WERI-Rb-1 (cell line): ENCODE measurements at regions not wholly inside any gene's neighbourhood (a gene's known extent, or its start where the extent isn't known, plus 50 kb on each side); places are given as distances from the start of the nearest gene placed in this dataset.

Experiments
- DNase-seq: peaks from one replicate; pipeline ENCODE4 v3.0.0-alpha.2; 2020
- H3K27ac ChIP-seq: fragments of 250-450 bp; sonication (Bioruptor Pico); 2 replicates; pipeline ENCODE4 v1.5.1; 2020; ENCODE audit warnings: mild to moderate bottlenecking, moderate library complexity
- H3K27me3 ChIP-seq: fragments of 250-450 bp; sonication (Bioruptor Pico); 2 replicates; pipeline ENCODE4 v1.5.1; 2021; ENCODE audit warnings: mild to moderate bottlenecking, low read depth, moderate library complexity; ENCODE audit not compliant: insufficient read depth, severe bottlenecking
- H3K36me3 ChIP-seq: fragments of 250-450 bp; sonication (Bioruptor Pico); 2 replicates; pipeline ENCODE4 v1.5.1; 2020; ENCODE audit warnings: mild to moderate bottlenecking, moderate library complexity
- H3K4me3 ChIP-seq: 2 replicates; pipeline ENCODE4 v1.5.1; 2011; ENCODE audit warnings: low read depth, mild to moderate bottlenecking, control low read depth, low read length
- H3K9me3 ChIP-seq: fragments of 250-450 bp; sonication (Bioruptor Pico); 2 replicates; pipeline ENCODE4 v1.5.1; 2021; ENCODE audit warnings: mild to moderate bottlenecking, moderate library complexity; ENCODE audit not compliant: severe bottlenecking
- TF ChIP-seq, protein P1 (sequence below): IDR thresholded peaks from 2 replicates; pipeline ENCODE4 v1.5.1; 2011; ENCODE audit warnings: low read depth, mild to moderate bottlenecking, control low read depth, inconsistent platforms, low read length

DNA sequence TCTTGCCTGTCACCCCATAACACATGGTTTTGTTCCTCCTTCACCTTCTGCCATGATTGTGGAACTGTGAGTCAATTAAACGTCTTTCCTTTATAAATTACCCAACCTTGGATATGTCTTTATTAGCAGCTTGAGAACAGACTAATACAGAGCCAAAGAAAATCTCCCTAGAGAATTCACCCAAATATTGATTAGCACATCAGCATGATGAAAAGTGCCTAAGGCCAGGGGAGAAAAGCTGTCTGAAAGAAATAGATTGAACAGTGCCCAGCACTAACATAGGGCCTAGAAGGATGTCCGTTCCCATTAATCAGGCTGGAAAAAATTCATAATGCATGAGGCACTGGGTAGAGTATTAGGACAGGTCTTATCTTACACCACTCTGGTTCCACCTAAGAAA is 111.9 kb upstream of the CALN1 start:
- Histone ChIP-seq H3K4me3 (no peak overlapping the region), H3K9me3 (no peaks in the 10 kb centered on the region), H3K27me3 (no peaks in the 10 kb centered on the region), H3K36me3 (no peaks in the 10 kb centered on the region), H3K27ac (no peak overlapping the region)
- DNase-seq, result no peak
- TF ChIP-seq, protein P1, sequence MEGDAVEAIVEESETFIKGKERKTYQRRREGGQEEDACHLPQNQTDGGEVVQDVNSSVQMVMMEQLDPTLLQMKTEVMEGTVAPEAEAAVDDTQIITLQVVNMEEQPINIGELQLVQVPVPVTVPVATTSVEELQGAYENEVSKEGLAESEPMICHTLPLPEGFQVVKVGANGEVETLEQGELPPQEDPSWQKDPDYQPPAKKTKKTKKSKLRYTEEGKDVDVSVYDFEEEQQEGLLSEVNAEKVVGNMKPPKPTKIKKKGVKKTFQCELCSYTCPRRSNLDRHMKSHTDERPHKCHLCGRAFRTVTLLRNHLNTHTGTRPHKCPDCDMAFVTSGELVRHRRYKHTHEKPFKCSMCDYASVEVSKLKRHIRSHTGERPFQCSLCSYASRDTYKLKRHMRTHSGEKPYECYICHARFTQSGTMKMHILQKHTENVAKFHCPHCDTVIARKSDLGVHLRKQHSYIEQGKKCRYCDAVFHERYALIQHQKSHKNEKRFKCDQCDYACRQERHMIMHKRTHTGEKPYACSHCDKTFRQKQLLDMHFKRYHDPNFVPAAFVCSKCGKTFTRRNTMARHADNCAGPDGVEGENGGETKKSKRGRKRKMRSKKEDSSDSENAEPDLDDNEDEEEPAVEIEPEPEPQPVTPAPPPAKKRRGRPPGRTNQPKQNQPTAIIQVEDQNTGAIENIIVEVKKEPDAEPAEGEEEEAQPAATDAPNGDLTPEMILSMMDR, result no peak

DNA sequence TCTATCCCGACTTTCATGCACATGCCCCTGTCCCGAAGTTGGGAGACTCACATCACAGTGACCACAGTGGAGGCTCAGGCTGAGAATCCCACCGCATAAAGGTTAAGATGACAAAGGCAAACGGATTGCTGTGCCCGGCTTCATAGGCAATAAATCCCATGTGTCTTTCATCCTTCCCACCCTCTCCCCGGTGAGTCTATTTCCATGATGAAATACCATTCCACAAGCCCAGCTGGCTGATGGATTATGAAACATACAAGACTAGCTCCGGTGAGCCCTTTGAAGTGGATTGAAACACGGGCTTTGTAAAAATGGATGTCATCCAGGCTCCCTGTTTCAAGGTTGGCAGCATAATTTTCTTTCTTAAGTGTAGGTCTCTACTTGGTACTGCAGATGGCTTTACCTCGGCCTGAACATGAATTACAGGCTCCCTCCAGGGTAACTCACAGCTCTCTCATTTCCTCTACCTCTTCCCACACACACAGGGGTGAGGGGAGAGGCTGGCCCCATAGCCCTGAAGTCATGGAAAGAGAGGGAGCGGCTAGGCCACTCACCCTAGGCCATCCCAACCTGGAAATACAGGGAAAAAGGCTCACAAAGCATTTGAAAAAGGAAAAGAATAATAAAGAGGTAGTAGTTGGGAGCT is 92.0 kb upstream of the CALN1 start:
- Histone ChIP-seq H3K27me3 (no peaks in the 10 kb centered on the region), H3K27ac (no peak overlapping the region), H3K4me3 (no peak overlapping the region), H3K36me3 (no peaks in the 10 kb centered on the region), H3K9me3 (no peaks in the 10 kb centered on the region)
- no peak for DNase-seq
- TF ChIP-seq, protein P1, result no peak

DNA sequence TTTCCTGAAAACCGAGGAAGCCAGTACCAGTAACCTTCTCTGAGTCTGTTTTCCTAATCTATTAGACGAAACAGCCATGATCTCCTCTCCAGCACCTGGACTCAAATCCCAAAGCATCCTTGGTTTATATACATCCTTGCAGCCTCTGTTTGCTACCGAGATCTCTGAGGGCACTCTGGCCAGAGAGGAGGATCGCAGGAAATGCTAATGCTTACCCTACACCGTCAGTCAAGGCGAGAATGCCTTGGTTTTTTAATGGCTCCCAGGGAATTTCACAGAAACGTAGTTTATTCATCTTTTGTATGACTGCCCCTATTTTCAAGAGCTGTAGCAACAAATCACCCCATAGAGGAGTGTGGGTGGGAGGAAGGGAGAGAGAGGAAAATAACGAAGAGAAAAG is 91.5 kb upstream of the CALN1 start:
- H3K27me3 ChIP-seq, result no peaks in the 10 kb centered on the region
- no peak overlapping the region for H3K4me3 ChIP-seq
- no peak overlapping the region for H3K27ac ChIP-seq
- no peak for DNase-seq
- H3K9me3 ChIP-seq, result no peaks in the 10 kb centered on the region
- no peaks in the 10 kb centered on the region for H3K36me3 ChIP-seq
- TF ChIP-seq, protein P1, result no peak

DNA sequence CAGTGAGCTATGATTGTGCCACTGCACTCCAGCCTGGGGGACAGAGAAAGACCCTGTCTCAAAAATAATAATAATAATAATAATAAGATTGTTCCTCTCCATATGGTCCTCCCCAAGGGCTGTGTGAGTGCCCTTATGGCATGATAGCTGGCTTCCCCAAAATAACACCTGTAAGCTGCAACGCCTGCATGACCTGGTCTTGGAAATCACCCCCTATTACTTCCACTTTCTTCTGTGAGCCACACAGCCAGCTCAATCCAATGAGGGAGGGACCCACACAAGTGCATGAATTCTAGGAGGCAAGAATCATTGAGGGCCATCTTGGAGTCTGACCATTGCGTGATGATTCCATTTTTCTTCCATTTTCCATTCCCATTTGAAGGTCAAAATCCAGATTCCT is 82.7 kb upstream of the CALN1 start:
- peaks cover 4% of the 10 kb centered on the region for H3K27me3 ChIP-seq
- no peak overlapping the region for H3K27ac ChIP-seq
- no peak overlapping the region for H3K4me3 ChIP-seq
- no peak for DNase-seq
- TF ChIP-seq, protein P1, result no peak
- no peaks in the 10 kb centered on the region for H3K36me3 ChIP-seq
- H3K9me3 ChIP-seq, result peaks cover 3% of the 10 kb centered on the region

DNA sequence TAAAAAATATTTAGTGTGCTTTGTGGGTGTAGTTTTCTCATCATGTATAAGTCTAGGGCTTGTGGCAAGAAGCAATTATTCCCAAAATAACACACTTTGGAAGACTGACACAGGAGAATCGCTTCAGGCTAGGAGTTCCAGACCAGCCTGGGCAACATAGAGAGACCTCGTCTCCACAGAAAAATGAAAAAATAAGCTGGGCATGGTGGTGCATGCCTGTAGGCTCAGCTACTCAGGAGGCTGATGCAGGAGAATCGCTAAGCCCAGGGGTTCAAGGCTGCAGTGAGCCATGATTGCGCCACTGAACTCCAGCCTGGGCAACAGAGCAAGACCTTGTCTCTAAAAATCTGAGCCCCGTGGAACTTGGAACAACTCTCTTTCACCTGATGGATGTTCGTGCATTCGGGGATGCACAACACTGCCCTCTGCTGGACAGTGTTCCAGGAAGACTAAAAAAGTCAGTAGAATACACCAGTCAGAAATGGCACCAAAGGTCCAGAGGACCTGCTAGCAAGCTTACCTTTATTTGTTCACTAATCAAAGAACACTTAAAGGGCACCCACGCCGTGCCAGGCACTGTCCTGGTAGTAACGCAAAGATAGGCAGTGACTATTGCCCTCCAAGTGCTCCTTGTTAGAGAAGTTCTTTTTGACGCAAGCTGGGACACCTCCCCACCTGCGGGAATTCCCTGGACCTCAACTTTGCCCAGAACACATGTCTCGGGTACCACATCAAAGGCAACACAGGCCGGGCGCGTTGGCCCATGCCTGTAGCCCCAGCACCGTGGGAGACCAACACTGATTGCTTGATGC is 81.9 kb upstream of the CALN1 start:
- TF ChIP-seq, protein P1, result peak; percentile 75
- Histone ChIP-seq H3K4me3 (no peak overlapping the region), H3K27ac (no peak overlapping the region), H3K9me3 (peaks cover 3% of the 10 kb centered on the region), H3K36me3 (no peaks in the 10 kb centered on the region), H3K27me3 (peaks cover 4% of the 10 kb centered on the region)
- peak; percentile 66 for DNase-seq
